Activated naive CD8-positive, alpha-beta T cell treated with anti-CD3 and anti-CD28 coated beads, Interleukin-2, amount 50 U/mL, for 24 hours (primary cell): ENCODE measurements at regions not wholly inside any gene's neighbourhood (a gene's known extent, or its start where the extent isn't known, plus 50 kb on each side); places are given as distances from the start of the nearest gene placed in this dataset.
A peak's percentile ranks its signal among the peaks of the same experiment; 100 is the strongest.

ENCODE experiments used
- ATAC-seq: fragments of 150-1000 bp; cut with Tn5 transposase; one replicate; pipeline ENCODE4 v1.10.0; 2021
- DNase-seq: peaks from one replicate; pipeline ENCODE4 v3.0.0; 2021
- H3K27ac Mint-ChIP-seq: one replicate; pipeline ENCODE4 v1.8.0; 2021; ENCODE audit warnings: mild to moderate bottlenecking, mixed read lengths
- H3K27me3 Mint-ChIP-seq: one replicate; pipeline ENCODE4 v1.8.0; 2021; ENCODE audit warnings: mixed read lengths
- H3K36me3 Mint-ChIP-seq: one replicate; pipeline ENCODE4 v1.8.0; 2021; ENCODE audit warnings: low read depth, mixed read lengths
- H3K4me1 Mint-ChIP-seq: one replicate; pipeline ENCODE4 v1.8.0; 2021; ENCODE audit warnings: mixed read lengths
- H3K4me3 Mint-ChIP-seq: one replicate; pipeline ENCODE4 v1.8.0; 2021; ENCODE audit warnings: mild to moderate bottlenecking, moderate library complexity, mixed read lengths
- H3K9me3 Mint-ChIP-seq: one replicate; pipeline ENCODE4 v1.8.0; 2021; ENCODE audit warnings: mixed read lengths

- Mint-ChIP-seq H3K4me3 (no peak overlapping the region), H3K9me3 (no peaks in the 10 kb centered on the region), H3K27ac (no peak overlapping the region), H3K27me3 (peaks cover 2% of the 10 kb centered on the region), H3K36me3 (no peaks in the 10 kb centered on the region), H3K4me1 (no peaks in the 10 kb centered on the region)
- DNase-seq (no peak), ATAC-seq (no peak)
Measured at GRCh38 chr5:82766206-82766605, 311.0 kb downstream of the TMEM167A start.

GRCh38 chr5:82765765-82766164, 311.4 kb downstream of the TMEM167A start:
- Mint-ChIP-seq H3K36me3 (no peaks in the 10 kb centered on the region), H3K4me3 (no peak overlapping the region), H3K27ac (no peak overlapping the region), H3K27me3 (peaks cover 2% of the 10 kb centered on the region), H3K9me3 (no peaks in the 10 kb centered on the region), H3K4me1 (no peaks in the 10 kb centered on the region)
- ATAC-seq (no peak), DNase-seq (no peak)

GRCh38 chr5:82760856-82761255, 316.3 kb downstream of the TMEM167A start:
- no peak for ATAC-seq
- DNase-seq, result no peak
- H3K27me3 Mint-ChIP-seq, result no peaks in the 10 kb centered on the region
- H3K27ac Mint-ChIP-seq, result no peak overlapping the region
- H3K4me1 Mint-ChIP-seq, result no peaks in the 10 kb centered on the region
- no peak overlapping the region for H3K4me3 Mint-ChIP-seq
- no peaks in the 10 kb centered on the region for H3K9me3 Mint-ChIP-seq
- H3K36me3 Mint-ChIP-seq, result no peaks in the 10 kb centered on the region

- Mint-ChIP-seq H3K27me3 (peaks cover 2% of the 10 kb centered on the region), H3K4me1 (no peaks in the 10 kb centered on the region), H3K27ac (no peak overlapping the region), H3K9me3 (no peaks in the 10 kb centered on the region), H3K4me3 (no peak overlapping the region), H3K36me3 (no peaks in the 10 kb centered on the region)
- no peak for ATAC-seq
- DNase-seq, result no peak
Measured at GRCh38 chr5:82758881-82759280, 318.3 kb downstream of the TMEM167A start.

GRCh38 chr5:82754759-82755158, 322.4 kb downstream of the TMEM167A start:
- no peak for DNase-seq
- Mint-ChIP-seq H3K9me3 (peaks cover 3% of the 10 kb centered on the region), H3K27me3 (peaks cover 2% of the 10 kb centered on the region), H3K36me3 (peaks cover 2% of the 10 kb centered on the region), H3K4me1 (peaks cover under 1% of the 10 kb centered on the region), H3K4me3 (no peak overlapping the region), H3K27ac (no peak overlapping the region)
- ATAC-seq, result no peak

GRCh38 chr5:82754036-82754746, 323.0 kb downstream of the TMEM167A start:
- Mint-ChIP-seq H3K4me3 (no peak overlapping the region), H3K27ac (no peak overlapping the region), H3K4me1 (peaks cover 7% of the 10 kb centered on the region), H3K36me3 (peaks cover 2% of the 10 kb centered on the region), H3K9me3 (peaks cover 3% of the 10 kb centered on the region), H3K27me3 (peaks cover 2% of the 10 kb centered on the region)
- DNase-seq (no peak), ATAC-seq (no peak)

GRCh38 chr5:82753374-82753773, 323.8 kb downstream of the TMEM167A start:
- H3K36me3 Mint-ChIP-seq, result peaks cover 2% of the 10 kb centered on the region
- peaks cover 2% of the 10 kb centered on the region for H3K27me3 Mint-ChIP-seq
- H3K27ac Mint-ChIP-seq, result no peak overlapping the region
- H3K4me1 Mint-ChIP-seq, result peaks cover 15% of the 10 kb centered on the region
- no peak for ATAC-seq
- peaks cover 3% of the 10 kb centered on the region for H3K9me3 Mint-ChIP-seq
- no peak overlapping the region for H3K4me3 Mint-ChIP-seq
- DNase-seq, result no peak

- H3K4me1 Mint-ChIP-seq, result peaks cover 20% of the 10 kb centered on the region
- peaks cover 2% of the 10 kb centered on the region for H3K36me3 Mint-ChIP-seq
- no peak for DNase-seq
- no peak overlapping the region for H3K27ac Mint-ChIP-seq
- H3K27me3 Mint-ChIP-seq, result no peaks in the 10 kb centered on the region
- ATAC-seq, result no peak
- peaks cover 3% of the 10 kb centered on the region for H3K9me3 Mint-ChIP-seq
- no peak overlapping the region for H3K4me3 Mint-ChIP-seq
Measured at GRCh38 chr5:82749461-82749820, 327.8 kb downstream of the TMEM167A start.

GRCh38 chr5:82748688-82749460, 328.3 kb downstream of the TMEM167A start:
- ATAC-seq (peak; percentile 20), DNase-seq (no peak)
- H3K4me3 Mint-ChIP-seq, result no peak overlapping the region
- peaks cover 20% of the 10 kb centered on the region for H3K4me1 Mint-ChIP-seq
- peaks cover 3% of the 10 kb centered on the region for H3K9me3 Mint-ChIP-seq
- no peaks in the 10 kb centered on the region for H3K27me3 Mint-ChIP-seq
- H3K36me3 Mint-ChIP-seq, result peaks cover 2% of the 10 kb centered on the region
- H3K27ac Mint-ChIP-seq, result no peak overlapping the region

- H3K9me3 Mint-ChIP-seq, result peaks cover 3% of the 10 kb centered on the region
- H3K4me1 Mint-ChIP-seq, result peaks cover 20% of the 10 kb centered on the region
Measured at GRCh38 chr5:82747986-82748385, 329.2 kb downstream of the TMEM167A start.

GRCh38 chr5:82745016-82745415, 332.2 kb downstream of the TMEM167A start:
- Mint-ChIP-seq H3K4me1 (peaks cover 20% of the 10 kb centered on the region), H3K27me3 (no peaks in the 10 kb centered on the region), H3K27ac (no peak overlapping the region), H3K36me3 (no peaks in the 10 kb centered on the region), H3K4me3 (no peak overlapping the region), H3K9me3 (no peaks in the 10 kb centered on the region)
- DNase-seq, result no peak
- peak; percentile 26 for ATAC-seq

More at GRCh38 chr5:82747986-82748385, 329.2 kb downstream of the TMEM167A start:
- no peaks in the 10 kb centered on the region for H3K27me3 Mint-ChIP-seq
- no peak for DNase-seq
- H3K4me3 Mint-ChIP-seq, result no peak overlapping the region
- H3K36me3 Mint-ChIP-seq, result peaks cover 2% of the 10 kb centered on the region
- H3K27ac Mint-ChIP-seq, result no peak overlapping the region
- ATAC-seq, result no peak

- no peak overlapping the region for H3K4me3 Mint-ChIP-seq
- no peaks in the 10 kb centered on the region for H3K36me3 Mint-ChIP-seq
- H3K9me3 Mint-ChIP-seq, result no peaks in the 10 kb centered on the region
- peaks cover 11% of the 10 kb centered on the region for H3K4me1 Mint-ChIP-seq
- ATAC-seq, result no peak
- no peak for DNase-seq
- H3K27me3 Mint-ChIP-seq, result no peaks in the 10 kb centered on the region
- H3K27ac Mint-ChIP-seq, result no peak overlapping the region
Measured at GRCh38 chr5:82738681-82739269, 338.4 kb downstream of the TMEM167A start.

GRCh38 chr5:82735160-82735789, 341.9 kb downstream of the TMEM167A start:
- Mint-ChIP-seq H3K27ac (no peak overlapping the region), H3K4me1 (peaks cover 11% of the 10 kb centered on the region), H3K27me3 (no peaks in the 10 kb centered on the region), H3K9me3 (peaks cover 5% of the 10 kb centered on the region), H3K4me3 (no peak overlapping the region), H3K36me3 (no peaks in the 10 kb centered on the region)
- DNase-seq, result no peak
- peak; percentile 28 for ATAC-seq

GRCh38 chr5:82734347-82734746, 342.8 kb downstream of the TMEM167A start:
- peaks cover 11% of the 10 kb centered on the region for H3K4me1 Mint-ChIP-seq
- H3K27ac Mint-ChIP-seq, result no peak overlapping the region
- H3K36me3 Mint-ChIP-seq, result no peaks in the 10 kb centered on the region
- no peak for DNase-seq
- peaks cover 5% of the 10 kb centered on the region for H3K9me3 Mint-ChIP-seq
- no peaks in the 10 kb centered on the region for H3K27me3 Mint-ChIP-seq
- no peak overlapping the region for H3K4me3 Mint-ChIP-seq
- no peak for ATAC-seq
